GM12878 (cell line): ENCODE measurements at regions not wholly inside any gene's neighbourhood (a gene's known extent, or its start where the extent isn't known, plus 50 kb on each side); places are given as distances from the start of the nearest gene placed in this dataset.

ENCODE experiments used
- ATAC-seq: fragments of 200-7000 bp; cut with Tn5 transposase; 3 replicates; pipeline ENCODE4 v1.9.1; 2020; ENCODE audit warnings: mild to moderate bottlenecking, moderate library complexity
- BruUV-seq: library from RNA; stranded (reverse); fragments of 400-500 nt; replicated peaks from 2 replicates; lab custom pipeline; 2021; lab: Mats Ljungman, UMichigan
- CTCF ChIA-PET: fragments of 300-600 bp; sonication (Branson Sonifier 250); formaldehyde crosslinking; extraction: SDS; loops from one replicate; lab custom pipeline; 2021; ENCODE audit warnings: inconsistent platforms; lab: Yijun Ruan, JAX
- POLR2A ChIA-PET: fragments of 350-600 bp; formaldehyde crosslinking; extraction: SDS; loops from one replicate; lab custom pipeline; 2021; ENCODE audit warnings: inconsistent platforms; lab: Charles Lee
- RAD21 ChIA-PET: fragments of 300-600 bp; sonication (Branson Sonifier 250); formaldehyde crosslinking; loops from one replicate; lab custom pipeline; 2023; ENCODE audit warnings: antibody characterized with exemption; ENCODE audit not compliant: unreplicated experiment; lab: Charles Lee
- SMC1A ChIA-PET: fragments of 300-600 bp; sonication (Branson Sonifier 250); formaldehyde crosslinking; loops from one replicate; lab custom pipeline; 2023; ENCODE audit not compliant: unreplicated experiment, uncharacterized antibody; lab: Charles Lee
- DNase-seq: peaks from one replicate; pipeline ENCODE4 v3.0.0-alpha.2; 2011; ENCODE audit warnings: low read depth, low spot score
- FAIRE-seq: peaks from 3 replicates; lab custom pipeline; 2011; peaks lifted over from hg19 to GRCh38; lab: Jason Lieb, UNC
- H2AFZ ChIP-seq: 2 replicates; pipeline ENCODE4 v1.6.0; 2011; ENCODE audit warnings: low read depth, low read length, control low read depth; ENCODE audit not compliant: control insufficient read depth
- H3K27ac ChIP-seq: 2 replicates; pipeline ENCODE4 v1.5.1; 2011; ENCODE audit warnings: control low read depth; ENCODE audit not compliant: control insufficient read depth, insufficient read depth
- H3K27me3 ChIP-seq, 2 experiments: replicated peaks in 1 of 2; 2 replicates each; pipeline versions ENCODE4 v1.6.0 to v1.6.1; 2011; ENCODE audit warnings: low read length in 1 of 2; ENCODE audit not compliant: control insufficient read depth in 2 of 2, insufficient read depth in 2 of 2
- H3K36me3 ChIP-seq, 2 experiments: 2 replicates each; pipeline ENCODE4 v1.5.1; 2011; ENCODE audit warnings: low read length in 1 of 2; ENCODE audit not compliant: control insufficient read depth in 2 of 2, insufficient read depth in 2 of 2
- H3K4me1 ChIP-seq: 2 replicates; pipeline ENCODE4 v1.6.1; 2011; ENCODE audit warnings: mild to moderate bottlenecking, low read length, moderate library complexity, mixed read lengths; ENCODE audit not compliant: control insufficient read depth, insufficient read depth
- H3K4me2 ChIP-seq: 2 replicates; pipeline ENCODE4 v1.6.0; 2011; ENCODE audit warnings: control low read depth; ENCODE audit not compliant: control insufficient read depth, insufficient read depth
- H3K4me3 ChIP-seq: fragments of 200-600 bp; sonication (generic); 2 replicates; pipeline ENCODE4 v1.5.1; 2016
- H3K79me2 ChIP-seq: 2 replicates; pipeline ENCODE4 v1.6.0; 2011; ENCODE audit warnings: low read length; ENCODE audit not compliant: control insufficient read depth, insufficient read depth
- H3K9ac ChIP-seq: 2 replicates; pipeline ENCODE4 v1.8.0; 2011; ENCODE audit warnings: low read length, control low read depth, mixed read lengths; ENCODE audit not compliant: control insufficient read depth, insufficient read depth
- H3K9me3 ChIP-seq: replicated peaks from 3 replicates; pipeline ENCODE4 v1.5.1; 2011; ENCODE audit warnings: mild to moderate bottlenecking, low read length; ENCODE audit not compliant: control insufficient read depth, insufficient read depth
- H4K20me1 ChIP-seq: 2 replicates; pipeline ENCODE4 v1.6.0; 2011; ENCODE audit not compliant: control insufficient read depth, insufficient read depth
- BHLHE40 ChIP-seq, 2 experiments: fragments of 450-650 bp in 1 of 2; IDR thresholded peaks; 2 replicates each; pipeline ENCODE4 v1.6.1; 2011 to 2017; ENCODE audit warnings: low read depth in 2 of 2, borderline replicate concordance in 1 of 2, improper control_type of control experiment in 1 of 2, low read length in 1 of 2, mild to moderate bottlenecking in 1 of 2
- CBX3 ChIP-seq: fragments of 200-600 bp; sonication (generic); IDR thresholded peaks from 2 replicates; pipeline ENCODE4 v1.6.1; 2016; ENCODE audit warnings: low read depth, borderline replicate concordance
- CHD2 ChIP-seq: IDR thresholded peaks from 2 replicates; pipeline ENCODE4 v1.6.1; 2011; ENCODE audit warnings: low read depth, low read length, improper control_type of control experiment, borderline replicate concordance
- GABPA ChIP-seq: IDR thresholded peaks from 2 replicates; pipeline ENCODE4 v1.6.1; 2014; ENCODE audit warnings: antibody characterized with exemption, low read depth, mild to moderate bottlenecking, inconsistent platforms
- HDGF ChIP-seq: fragments of 450-650 bp; IDR thresholded peaks from 2 replicates; pipeline ENCODE4 v1.6.1; 2016; ENCODE audit warnings: antibody characterized with exemption
- IKZF1 ChIP-seq: fragments of 450-650 bp; conservative IDR thresholded peaks from 2 replicates; pipeline ENCODE4 v1.6.1; 2017; ENCODE audit warnings: antibody characterized with exemption, mild to moderate bottlenecking
- KAT2A ChIP-seq: conservative IDR thresholded peaks from 2 replicates; pipeline ENCODE4 v1.6.1; 2011; ENCODE audit warnings: low read depth, low read length; ENCODE audit not compliant: control insufficient read depth
- MTA2 ChIP-seq: fragments of 450-650 bp; IDR thresholded peaks from 2 replicates; pipeline ENCODE4 v1.6.1; 2016; ENCODE audit warnings: low read depth, mild to moderate bottlenecking, moderate library complexity
- NR2C2 ChIP-seq: IDR thresholded peaks from 2 replicates; pipeline ENCODE4 v1.6.1; 2011; ENCODE audit warnings: borderline replicate concordance, low read depth; ENCODE audit not compliant: control insufficient read depth, insufficient read length
- NR2F1 ChIP-seq: fragments of 450-650 bp; conservative IDR thresholded peaks from 2 replicates; pipeline ENCODE4 v1.6.1; 2017; ENCODE audit warnings: mild to moderate bottlenecking
- PAX5 ChIP-seq: IDR thresholded peaks from 2 replicates; pipeline ENCODE4 v1.6.1; 2011; ENCODE audit warnings: low read depth, low read length, borderline replicate concordance
- RFX5 ChIP-seq: IDR thresholded peaks from 2 replicates; pipeline ENCODE4 v1.6.1; 2011; ENCODE audit warnings: low read depth, low read length, improper control_type of control experiment
- ZNF217 ChIP-seq: fragments of 450-650 bp; IDR thresholded peaks from 2 replicates; pipeline ENCODE4 v1.6.1; 2017; ENCODE audit warnings: antibody characterized with exemption, mild to moderate bottlenecking
- ZNF622 ChIP-seq: fragments of 450-650 bp; IDR thresholded peaks from 2 replicates; pipeline ENCODE4 v1.6.1; 2017; ENCODE audit warnings: mild to moderate bottlenecking, inconsistent platforms
- WGBS: methylation state at CpG from one replicate; pipeline ENCODE4 v1.1.6; 2016; ENCODE audit warnings: low lambda C conversion rate; ENCODE audit not compliant: insufficient replicate concordance, insufficient coverage; ENCODE audit errors: missing lambda C conversion rate; 5-methylcytosine and 5-hydroxymethylcytosine counted together
- in situ Hi-C: fragments of 300-500 bp; cut with MboI; formaldehyde crosslinking; loops from 9 replicates; pipeline ENCODE4 v1.14.3; 2018; ENCODE audit warnings: mixed read lengths
- intact Hi-C: fragments of 100-400 bp; cut with micrococcal nuclease; formaldehyde crosslinking; loops from one replicate; pipeline ENCODE4 v1.14.2; 2022; ENCODE audit not compliant: unreplicated experiment
- TF ChIP-seq, protein P1 (sequence below): IDR thresholded peaks from 2 replicates; pipeline ENCODE4 v1.6.1; 2012; ENCODE audit warnings: low read length, inconsistent platforms
- TF ChIP-seq, protein P2 (sequence below): fragments of 450-650 bp; IDR thresholded peaks from 2 replicates; pipeline ENCODE4 v1.6.1; 2018; ENCODE audit warnings: mild to moderate bottlenecking, low read depth, moderate library complexity; ENCODE audit not compliant: partially characterized antibody
- TF ChIP-seq, protein P3 (sequence below): fragments of 450-650 bp; IDR thresholded peaks from 2 replicates; pipeline ENCODE4 v1.6.1; 2017; ENCODE audit warnings: antibody characterized with exemption, mild to moderate bottlenecking, moderate library complexity

DNA sequence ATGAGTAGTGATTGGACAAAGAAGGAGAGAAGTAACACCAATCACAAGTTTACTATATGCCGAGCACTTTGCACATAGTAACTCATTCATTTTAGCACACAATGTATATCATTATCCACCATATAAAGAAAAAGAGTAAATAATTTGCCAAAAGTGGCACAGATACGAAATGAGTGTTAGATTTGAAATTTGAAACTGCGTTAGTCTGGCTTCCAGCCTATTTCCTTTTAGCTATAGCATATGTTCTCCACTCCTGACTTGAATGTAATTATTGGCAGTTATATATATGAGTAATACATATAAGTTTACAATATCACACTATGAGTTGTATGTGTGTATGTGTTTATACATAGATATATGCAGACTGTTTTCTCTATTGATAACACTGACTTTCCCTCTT is 98.6 kb downstream of the NOL4 start:
- CTCF ChIA-PET = interaction anchor here (0.6 to 7.8 kb wide), 9 partner anchors 9 to 295 kb away, joined by 3 to 80 read pairs (median 4); no protein-coding TSS in a partner anchor
- POLR2A ChIA-PET = interaction anchor here (1.2 to 1.7 kb wide), 2 partner anchors 32 to 198 kb away, joined by 3 to 6 read pairs; no protein-coding TSS in a partner anchor
- no peak overlapping the region for H3K9ac ChIP-seq
- H3K4me2 ChIP-seq = no peak overlapping the region
- no peaks in the 10 kb centered on the region for H3K9me3 ChIP-seq
- 28% methylated on average over 3 of the region's 3 CpGs for WGBS
- no peaks in the 10 kb centered on the region for H3K27me3 ChIP-seq
- in situ Hi-C loops (no loop called here), intact Hi-C loops (loop anchor here (10.0 kb wide), 1 partner anchor 369 kb away; no protein-coding TSS in a partner anchor)
- no peaks in the 10 kb centered on the region for H3K79me2 ChIP-seq
- no peaks in the 10 kb centered on the region for H4K20me1 ChIP-seq
- H3K4me1 ChIP-seq = no peaks in the 10 kb centered on the region
- no peak overlapping the region for H2AFZ ChIP-seq
- SMC1A ChIA-PET = interaction anchor here (0.9 to 9.0 kb wide), 13 partner anchors 23 to 535 kb away, joined by 3 to 301 read pairs (median 3); partner anchors contain the start of gene NOL4
- FAIRE-seq = no peak
- RAD21 ChIA-PET = interaction anchor here (0.9 to 8.3 kb wide), 8 partner anchors 23 to 289 kb away, joined by 3 to 247 read pairs (median 3); partner anchors contain the start of gene NOL4
- no peak overlapping the region for H3K4me3 ChIP-seq
- DNase-seq = no peak
- no peaks in the 10 kb centered on the region for H3K36me3 ChIP-seq
- no peak overlapping the region for H3K27ac ChIP-seq
- no peak for ATAC-seq
- no TSS peak for BruUV-seq
- TF ChIP-seq CBX3 (no peak), BHLHE40 (IDR thresholded peaks at IDR 0.05; ENCODE audit: borderline replicate concordance in 1 of 2, low read depth in 2 of 2, low read length in 1 of 2) (no peak), NR2F1 (no peak), ZNF622 (no peak), RFX5 (no peak), KAT2A (no peak), GABPA (no peak), ZNF217 (no peak), IKZF1 (no peak), HDGF (no peak), CHD2 (no peak), MTA2 (no peak), NR2C2 (no peak), PAX5 (no peak)
- TF ChIP-seq, protein P1, sequence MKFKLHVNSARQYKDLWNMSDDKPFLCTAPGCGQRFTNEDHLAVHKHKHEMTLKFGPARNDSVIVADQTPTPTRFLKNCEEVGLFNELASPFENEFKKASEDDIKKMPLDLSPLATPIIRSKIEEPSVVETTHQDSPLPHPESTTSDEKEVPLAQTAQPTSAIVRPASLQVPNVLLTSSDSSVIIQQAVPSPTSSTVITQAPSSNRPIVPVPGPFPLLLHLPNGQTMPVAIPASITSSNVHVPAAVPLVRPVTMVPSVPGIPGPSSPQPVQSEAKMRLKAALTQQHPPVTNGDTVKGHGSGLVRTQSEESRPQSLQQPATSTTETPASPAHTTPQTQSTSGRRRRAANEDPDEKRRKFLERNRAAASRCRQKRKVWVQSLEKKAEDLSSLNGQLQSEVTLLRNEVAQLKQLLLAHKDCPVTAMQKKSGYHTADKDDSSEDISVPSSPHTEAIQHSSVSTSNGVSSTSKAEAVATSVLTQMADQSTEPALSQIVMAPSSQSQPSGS = no peak
- TF ChIP-seq, protein P2, sequence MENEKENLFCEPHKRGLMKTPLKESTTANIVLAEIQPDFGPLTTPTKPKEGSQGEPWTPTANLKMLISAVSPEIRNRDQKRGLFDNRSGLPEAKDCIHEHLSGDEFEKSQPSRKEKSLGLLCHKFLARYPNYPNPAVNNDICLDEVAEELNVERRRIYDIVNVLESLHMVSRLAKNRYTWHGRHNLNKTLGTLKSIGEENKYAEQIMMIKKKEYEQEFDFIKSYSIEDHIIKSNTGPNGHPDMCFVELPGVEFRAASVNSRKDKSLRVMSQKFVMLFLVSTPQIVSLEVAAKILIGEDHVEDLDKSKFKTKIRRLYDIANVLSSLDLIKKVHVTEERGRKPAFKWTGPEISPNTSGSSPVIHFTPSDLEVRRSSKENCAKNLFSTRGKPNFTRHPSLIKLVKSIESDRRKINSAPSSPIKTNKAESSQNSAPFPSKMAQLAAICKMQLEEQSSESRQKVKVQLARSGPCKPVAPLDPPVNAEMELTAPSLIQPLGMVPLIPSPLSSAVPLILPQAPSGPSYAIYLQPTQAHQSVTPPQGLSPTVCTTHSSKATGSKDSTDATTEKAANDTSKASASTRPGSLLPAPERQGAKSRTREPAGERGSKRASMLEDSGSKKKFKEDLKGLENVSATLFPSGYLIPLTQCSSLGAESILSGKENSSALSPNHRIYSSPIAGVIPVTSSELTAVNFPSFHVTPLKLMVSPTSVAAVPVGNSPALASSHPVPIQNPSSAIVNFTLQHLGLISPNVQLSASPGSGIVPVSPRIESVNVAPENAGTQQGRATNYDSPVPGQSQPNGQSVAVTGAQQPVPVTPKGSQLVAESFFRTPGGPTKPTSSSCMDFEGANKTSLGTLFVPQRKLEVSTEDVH = no peak
- TF ChIP-seq, protein P3, sequence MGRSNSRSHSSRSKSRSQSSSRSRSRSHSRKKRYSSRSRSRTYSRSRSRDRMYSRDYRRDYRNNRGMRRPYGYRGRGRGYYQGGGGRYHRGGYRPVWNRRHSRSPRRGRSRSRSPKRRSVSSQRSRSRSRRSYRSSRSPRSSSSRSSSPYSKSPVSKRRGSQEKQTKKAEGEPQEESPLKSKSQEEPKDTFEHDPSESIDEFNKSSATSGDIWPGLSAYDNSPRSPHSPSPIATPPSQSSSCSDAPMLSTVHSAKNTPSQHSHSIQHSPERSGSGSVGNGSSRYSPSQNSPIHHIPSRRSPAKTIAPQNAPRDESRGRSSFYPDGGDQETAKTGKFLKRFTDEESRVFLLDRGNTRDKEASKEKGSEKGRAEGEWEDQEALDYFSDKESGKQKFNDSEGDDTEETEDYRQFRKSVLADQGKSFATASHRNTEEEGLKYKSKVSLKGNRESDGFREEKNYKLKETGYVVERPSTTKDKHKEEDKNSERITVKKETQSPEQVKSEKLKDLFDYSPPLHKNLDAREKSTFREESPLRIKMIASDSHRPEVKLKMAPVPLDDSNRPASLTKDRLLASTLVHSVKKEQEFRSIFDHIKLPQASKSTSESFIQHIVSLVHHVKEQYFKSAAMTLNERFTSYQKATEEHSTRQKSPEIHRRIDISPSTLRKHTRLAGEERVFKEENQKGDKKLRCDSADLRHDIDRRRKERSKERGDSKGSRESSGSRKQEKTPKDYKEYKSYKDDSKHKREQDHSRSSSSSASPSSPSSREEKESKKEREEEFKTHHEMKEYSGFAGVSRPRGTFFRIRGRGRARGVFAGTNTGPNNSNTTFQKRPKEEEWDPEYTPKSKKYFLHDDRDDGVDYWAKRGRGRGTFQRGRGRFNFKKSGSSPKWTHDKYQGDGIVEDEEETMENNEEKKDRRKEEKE = no peak
